ENCODE measurements at regions not wholly inside any gene's neighbourhood (a gene's known extent, or its start where the extent isn't known, plus 50 kb on each side); places are given as distances from the start of the nearest gene placed in this dataset.

GRCh38 chr16:82470620-82471152 is 156.1 kb upstream of the CDH13 start:
- Histone ChIP-seq H3K36me3 (ENCODE audit: control insufficient read depth in 2 of 2, extremely low read depth in 1 of 2, insufficient read depth in 2 of 2, low read length in 2 of 2) (no peaks in the 10 kb centered on the region), H3K4me2 (ENCODE audit: insufficient read depth, low read length) (no peak overlapping the region), H3K27me3 (ENCODE audit: control insufficient read depth in 2 of 2, insufficient read depth in 2 of 2, low read length in 2 of 2) (peaks cover 0 to 3% of the 10 kb centered on the region in 2 experiments), H3K27ac (ENCODE audit: insufficient read depth, low read depth, low read length) (no peak overlapping the region), H3K9me1 (replicated peaks; ENCODE audit: control insufficient read depth, extremely low read depth, insufficient read depth, low read length) (no peaks in the 10 kb centered on the region), H2AFZ (ENCODE audit: low read depth, low read length) (no peak overlapping the region), H3K9me3 (replicated peaks; ENCODE audit: control insufficient read depth, insufficient read depth, low read length) (no peaks in the 10 kb centered on the region), H4K20me1 (replicated peaks; ENCODE audit: control insufficient read depth, extremely low read depth, insufficient read depth, low read length) (no peaks in the 10 kb centered on the region), H3K4me3 (replicated peaks in 1 of 3; ENCODE audit: insufficient read depth in 1 of 3, low read depth in 1 of 3, low read length in 3 of 3) (no peak overlapping the region), H3K9ac (replicated peaks; ENCODE audit: extremely low read depth, insufficient read depth, low read length) (no peak overlapping the region), H3K79me2 (ENCODE audit: control insufficient read depth, insufficient read depth, low read length) (no peaks in the 10 kb centered on the region), H3K4me1 (ENCODE audit: control insufficient read depth, extremely low read depth, insufficient read depth, low read length) (no peaks in the 10 kb centered on the region)
- TF ChIP-seq JUN (IDR thresholded peaks at IDR 0.05; ENCODE audit: borderline replicate concordance, insufficient read depth, insufficient read length, low read depth): no peak
- no TSS peak for BruUV-seq (replicated peaks)
- intact Hi-C loops (cut with micrococcal nuclease): no loop called here
- dilution Hi-C loops (cut with MboI; ENCODE audit: extremely low pct_ligation_motif_present, low sequenced_read_pairs): no loop called here
- FAIRE-seq (no peak), DNase-seq (ENCODE audit: low read depth, low spot score) (no peak)
- ChIA-PET POLR2A (no interaction called here), CTCF (interaction anchor here (1.1 to 5.0 kb wide), 2 partner anchors 14 kb away, joined by 4 to 31 read pairs; no protein-coding TSS in a partner anchor)

GRCh38 chr16:82470016-82470415 is 156.8 kb upstream of the CDH13 start:
- no peak for FAIRE-seq
- no peaks in the 10 kb centered on the region for H3K4me1 ChIP-seq (ENCODE audit: control insufficient read depth, extremely low read depth, insufficient read depth, low read length)
- no peak overlapping the region for H3K27ac ChIP-seq (ENCODE audit: insufficient read depth, low read depth, low read length)
- no peaks in the 10 kb centered on the region for H3K9me3 ChIP-seq (replicated peaks; ENCODE audit: control insufficient read depth, insufficient read depth, low read length)
- no peaks in the 10 kb centered on the region for H4K20me1 ChIP-seq (replicated peaks; ENCODE audit: control insufficient read depth, extremely low read depth, insufficient read depth, low read length)
- POLR2A ChIA-PET: no interaction called here
- no peaks in the 10 kb centered on the region for H3K9me1 ChIP-seq (replicated peaks; ENCODE audit: control insufficient read depth, extremely low read depth, insufficient read depth, low read length)
- dilution Hi-C loops (cut with MboI; ENCODE audit: extremely low pct_ligation_motif_present, low sequenced_read_pairs) (no loop called here), intact Hi-C loops (cut with micrococcal nuclease) (no loop called here)
- no TSS peak for BruUV-seq (replicated peaks)
- DNase-seq (ENCODE audit: low read depth, low spot score): no peak
- H3K4me3 ChIP-seq (replicated peaks in 1 of 3; ENCODE audit: insufficient read depth in 1 of 3, low read depth in 1 of 3, low read length in 3 of 3): no peak overlapping the region
- CTCF ChIA-PET: interaction anchor here (5.0 kb wide), 1 partner anchor 14 kb away, joined by 31 read pairs; no protein-coding TSS in a partner anchor
- no peaks in the 10 kb centered on the region for H3K79me2 ChIP-seq (ENCODE audit: control insufficient read depth, insufficient read depth, low read length)
- TF ChIP-seq CTCF (IDR thresholded peaks at IDR 0.05; ENCODE audit: extremely low read depth in 1 of 2, insufficient read depth in 1 of 2, low read depth in 1 of 2, low read length in 2 of 2) (no peak), GATA2 (IDR thresholded peaks at IDR 0.05; ENCODE audit: insufficient read depth, insufficient read length, low read depth, low read length) (no peak), POLR2AphosphoS5 (IDR thresholded peaks at IDR 0.05; ENCODE audit: insufficient read depth, low read depth, low read length) (no peak), EZH2 (IDR thresholded peaks at IDR 0.05; ENCODE audit: borderline replicate concordance, low read depth, low read length, severe bottlenecking) (no peak), POLR2A (IDR thresholded peaks at IDR 0.05; ENCODE audit: low read depth, low read length) (no peak), FOS (IDR thresholded peaks at IDR 0.05; ENCODE audit: borderline replicate concordance, insufficient read depth, low read length) (no peak), MAX (IDR thresholded peaks at IDR 0.05; ENCODE audit: insufficient read depth, insufficient read length) (no peak), JUN (IDR thresholded peaks at IDR 0.05; ENCODE audit: borderline replicate concordance, insufficient read depth, insufficient read length, low read depth) (no peak), MYC (IDR thresholded peaks at IDR 0.05; ENCODE audit: low read depth, low read length) (no peak)
- H3K9ac ChIP-seq (replicated peaks; ENCODE audit: extremely low read depth, insufficient read depth, low read length): no peak overlapping the region
- H2AFZ ChIP-seq (ENCODE audit: low read depth, low read length): no peak overlapping the region
- no peak overlapping the region for H3K4me2 ChIP-seq (ENCODE audit: insufficient read depth, low read length)
- no peaks in the 10 kb centered on the region for H3K36me3 ChIP-seq (ENCODE audit: control insufficient read depth in 2 of 2, extremely low read depth in 1 of 2, insufficient read depth in 2 of 2, low read length in 2 of 2)
- peaks cover 0 to 3% of the 10 kb centered on the region in 2 experiments for H3K27me3 ChIP-seq (ENCODE audit: control insufficient read depth in 2 of 2, insufficient read depth in 2 of 2, low read length in 2 of 2)

Measured in endothelial cell of umbilical vein (primary cell).